HFFc6 (cell line): ENCODE measurements at regions not wholly inside any gene's neighbourhood (a gene's known extent, or its start where the extent isn't known, plus 50 kb on each side); places are given as distances from the start of the nearest gene placed in this dataset.

Experiments used
- DNase-seq: peaks from one replicate; pipeline ENCODE4 v3.0.0-alpha.2; 2018
- H3K27ac Mint-ChIP-seq: 2 replicates; pipeline ENCODE4 v1.8.0; 2020; ENCODE audit warnings: mild to moderate bottlenecking, mixed read lengths
- H3K27me3 Mint-ChIP-seq: 2 replicates; pipeline ENCODE4 v1.8.0; 2021; ENCODE audit warnings: mild to moderate bottlenecking, moderate library complexity, mixed read lengths; ENCODE audit not compliant: insufficient read depth
- H3K36me3 Mint-ChIP-seq: 2 replicates; pipeline ENCODE4 v1.8.0; 2021; ENCODE audit warnings: low read depth, mixed read lengths
- H3K4me1 Mint-ChIP-seq: 2 replicates; pipeline ENCODE4 v1.8.0; 2020; ENCODE audit warnings: low read depth, mixed read lengths
- H3K4me3 Mint-ChIP-seq: 2 replicates; pipeline ENCODE4 v1.8.0; 2020; ENCODE audit warnings: mild to moderate bottlenecking, moderate library complexity, mixed read lengths
- H3K9me3 Mint-ChIP-seq: 2 replicates; pipeline ENCODE4 v1.8.0; 2020; ENCODE audit warnings: mild to moderate bottlenecking, mixed read lengths
- CTCF ChIP-seq: fragments of 200-600 bp; sonication (generic); IDR thresholded peaks from 2 replicates; pipeline ENCODE4 v1.5.0; 2021; ENCODE audit warnings: antibody characterized with exemption, mild to moderate bottlenecking

GRCh38 chr4:41318839-41319530 lies 62.3 kb downstream of the UCHL1 start:
- no peak for TF ChIP-seq CTCF
- Mint-ChIP-seq H3K27me3 (peaks cover 10% of the 10 kb centered on the region), H3K27ac (peak overlapping the region; percentile 22; the same call in 1 of the 2 replicates), H3K9me3 (no peaks in the 10 kb centered on the region), H3K4me3 (no peak overlapping the region; the same call in 1 of the 2 replicates), H3K36me3 (no peaks in the 10 kb centered on the region; the same call in 1 of the 2 replicates), H3K4me1 (peaks cover 28% of the 10 kb centered on the region)
- no peak for DNase-seq

DNA sequence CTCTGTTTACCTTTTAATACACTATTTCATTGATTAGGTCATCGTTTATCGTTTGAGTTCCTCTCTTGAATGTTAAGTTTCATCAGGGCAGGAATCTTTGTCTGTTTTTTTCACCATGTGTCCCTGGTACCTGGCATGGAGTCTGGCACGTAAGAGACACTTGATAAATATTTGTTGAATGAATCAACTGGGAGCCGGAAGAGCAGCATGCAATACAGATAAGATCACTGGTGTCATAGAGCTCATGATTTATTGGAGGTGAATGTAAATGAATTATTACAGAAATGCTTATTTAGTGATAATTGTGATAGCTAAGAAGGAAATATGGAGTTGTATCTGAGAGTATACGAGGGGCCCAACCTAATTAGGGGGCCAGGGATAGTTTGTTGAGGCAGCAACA lies 62.8 kb downstream of the UCHL1 start:
- Mint-ChIP-seq H3K27me3 (peaks cover 14% of the 10 kb centered on the region), H3K36me3 (no peaks in the 10 kb centered on the region; the same call in 1 of the 2 replicates), H3K9me3 (no peaks in the 10 kb centered on the region), H3K4me1 (peaks cover 31% of the 10 kb centered on the region), H3K27ac (no peak overlapping the region), H3K4me3 (no peak overlapping the region; the same call in 1 of the 2 replicates)
- no peak for DNase-seq
- no peak for TF ChIP-seq CTCF

GRCh38 chr4:41320278-41320677 lies 63.5 kb downstream of the UCHL1 start:
- DNase-seq = no peak
- no peak for TF ChIP-seq CTCF
- Mint-ChIP-seq H3K4me1 (peaks cover 38% of the 10 kb centered on the region), H3K36me3 (no peaks in the 10 kb centered on the region; the same call in 1 of the 2 replicates), H3K9me3 (no peaks in the 10 kb centered on the region), H3K27me3 (peaks cover 15% of the 10 kb centered on the region), H3K27ac (no peak overlapping the region), H3K4me3 (no peak overlapping the region)

DNA sequence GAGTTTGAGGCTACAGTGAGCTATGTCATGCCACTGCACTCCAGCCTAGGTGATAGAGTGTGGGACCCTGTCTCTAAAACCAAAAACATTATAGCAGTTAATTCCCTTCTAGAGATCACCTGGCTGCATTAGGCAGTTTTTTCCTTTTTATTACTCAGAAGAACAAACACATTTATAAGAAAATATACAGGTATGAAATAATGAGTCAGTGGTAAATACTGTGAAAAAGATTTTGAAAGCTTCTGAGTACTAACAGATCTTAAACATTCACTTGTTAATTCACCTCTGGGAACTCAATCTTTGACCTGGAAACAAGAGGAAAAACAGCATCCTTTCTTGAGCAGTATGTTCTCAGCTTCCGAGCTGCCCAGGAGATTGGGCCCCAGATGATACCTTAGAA lies 64.1 kb downstream of the UCHL1 start:
- Mint-ChIP-seq H3K4me3 (no peak overlapping the region), H3K36me3 (no peaks in the 10 kb centered on the region; the same call in 1 of the 2 replicates), H3K9me3 (no peaks in the 10 kb centered on the region), H3K27me3 (peaks cover 15% of the 10 kb centered on the region), H3K4me1 (peaks cover 43% of the 10 kb centered on the region), H3K27ac (no peak overlapping the region)
- no peak for TF ChIP-seq CTCF
- DNase-seq = no peak

DNA sequence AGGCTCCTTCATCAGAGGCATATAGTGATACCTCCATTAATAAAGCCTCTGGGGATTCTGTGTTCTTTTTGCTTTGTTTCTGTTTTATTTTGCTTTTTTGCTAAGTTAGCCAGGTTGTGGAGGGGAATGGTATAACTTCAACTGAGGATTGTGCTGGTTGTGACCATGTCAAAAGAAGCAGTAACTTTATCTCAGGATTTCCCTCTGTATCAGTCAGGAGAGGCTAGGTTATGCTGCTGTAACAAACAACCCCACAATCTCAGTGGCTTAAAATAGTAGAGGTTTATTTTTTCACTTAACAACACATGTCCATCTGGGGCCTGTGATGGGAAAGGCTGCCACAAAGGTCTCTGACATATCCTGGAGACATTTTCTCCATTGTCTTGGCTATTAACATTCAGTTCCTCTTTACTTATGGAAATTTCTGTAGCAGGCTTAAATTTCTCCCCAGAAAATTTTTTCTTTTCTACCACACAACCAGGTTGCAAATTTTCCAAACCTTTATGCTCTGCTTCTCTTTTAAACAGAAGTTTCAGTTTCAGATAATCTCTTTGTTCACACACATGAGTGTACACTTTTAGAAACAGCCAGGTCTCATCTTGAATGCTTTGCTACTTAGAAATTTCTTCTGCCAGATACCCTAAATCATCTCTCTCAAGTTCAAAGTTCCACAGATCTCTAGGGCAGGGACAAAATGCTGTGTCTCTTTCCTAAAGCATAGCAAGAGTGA lies 64.7 kb downstream of the UCHL1 start:
- no peak overlapping the region for H3K27ac Mint-ChIP-seq
- no peak overlapping the region for H3K4me3 Mint-ChIP-seq
- H3K36me3 Mint-ChIP-seq = no peaks in the 10 kb centered on the region; the same call in 1 of the 2 replicates
- peaks cover 48% of the 10 kb centered on the region for H3K4me1 Mint-ChIP-seq
- no peak for DNase-seq
- no peak for TF ChIP-seq CTCF
- peaks cover 18% of the 10 kb centered on the region; the same call in 1 of the 2 replicates for H3K27me3 Mint-ChIP-seq
- no peaks in the 10 kb centered on the region for H3K9me3 Mint-ChIP-seq
